ENCODE measurements at regions not wholly inside any gene's neighbourhood (a gene's known extent, or its start where the extent isn't known, plus 50 kb on each side); places are given as distances from the start of the nearest gene placed in this dataset.

- Histone ChIP-seq H2AFZ (ENCODE audit: control insufficient read depth, low read length) (no peak overlapping the region), H3K36me3 (ENCODE audit: control insufficient read depth in 2 of 2, extremely low read depth in 1 of 2, insufficient read depth in 2 of 2, low read length in 2 of 2) (no peaks in the 10 kb centered on the region), H3K9me3 (ENCODE audit: control insufficient read depth, low read depth, low read length) (no peaks in the 10 kb centered on the region), H3K9ac (ENCODE audit: control insufficient read depth, extremely low read depth, insufficient read depth, low read length) (no peak overlapping the region), H4K20me1 (ENCODE audit: control insufficient read depth, extremely low read depth, insufficient read depth, low read length) (no peaks in the 10 kb centered on the region), H3K27me3 (ENCODE audit: control insufficient read depth, extremely low read depth, insufficient read depth, low read length) (no peaks in the 10 kb centered on the region), H3K4me2 (ENCODE audit: control insufficient read depth, extremely low read depth, insufficient read depth, low read depth, low read length) (no peak overlapping the region), H3K9me1 (ENCODE audit: control insufficient read depth, extremely low read depth, insufficient read depth, low read length) (no peaks in the 10 kb centered on the region), H3K79me2 (ENCODE audit: control insufficient read depth, insufficient read depth, low read length) (no peaks in the 10 kb centered on the region), H3K27ac (ENCODE audit: control insufficient read depth, insufficient read depth, low read length) (no peak overlapping the region), H3K4me3 (ENCODE audit: control insufficient read depth in 2 of 3, extremely low read depth in 1 of 3, insufficient read depth in 2 of 3, low read depth in 1 of 3, low read length in 3 of 3) (no peak overlapping the region), H3K4me1 (ENCODE audit: control insufficient read depth, extremely low read depth, insufficient read depth, low read length) (no peaks in the 10 kb centered on the region)
- dilution Hi-C loops (cut with MboI; ENCODE audit: extremely low pct_ligation_motif_present, low sequenced_read_pairs), result no loop called here
- TF ChIP-seq CTCF (optimal IDR thresholded peaks at IDR 0.05 in 1 of 3, IDR thresholded peaks at IDR 0.05 in 1 of 3, conservative IDR thresholded peaks at IDR 0.05 in 1 of 3; ENCODE audit: extremely low read depth in 1 of 3, insufficient read depth in 2 of 3, low read length in 3 of 3), result no peak
- TF ChIP-seq EZH2 (IDR thresholded peaks at IDR 0.05; ENCODE audit: low read length), result no peak
- DNase-seq (ENCODE audit: low read depth, low spot score), result no peak
- no peak for FAIRE-seq
Observed at GRCh38 chr10:57806675-57807074, 461.0 kb downstream of the IPMK start.

- Histone ChIP-seq H3K27ac (ENCODE audit: control insufficient read depth, insufficient read depth, low read length) (peak overlapping the region; percentile 50), H2AFZ (ENCODE audit: control insufficient read depth, low read length) (peak overlapping the region; percentile 3), H4K20me1 (ENCODE audit: control insufficient read depth, extremely low read depth, insufficient read depth, low read length) (no peaks in the 10 kb centered on the region), H3K9me1 (ENCODE audit: control insufficient read depth, extremely low read depth, insufficient read depth, low read length) (no peaks in the 10 kb centered on the region), H3K36me3 (ENCODE audit: control insufficient read depth in 2 of 2, extremely low read depth in 1 of 2, insufficient read depth in 2 of 2, low read length in 2 of 2) (no peaks in the 10 kb centered on the region), H3K9me3 (ENCODE audit: control insufficient read depth, low read depth, low read length) (no peaks in the 10 kb centered on the region), H3K4me2 (ENCODE audit: control insufficient read depth, extremely low read depth, insufficient read depth, low read depth, low read length) (peak overlapping the region; percentile 33), H3K4me1 (ENCODE audit: control insufficient read depth, extremely low read depth, insufficient read depth, low read length) (peaks cover 6% of the 10 kb centered on the region), H3K9ac (ENCODE audit: control insufficient read depth, extremely low read depth, insufficient read depth, low read length) (no peak overlapping the region), H3K4me3 (ENCODE audit: control insufficient read depth in 2 of 3, extremely low read depth in 1 of 3, insufficient read depth in 2 of 3, low read depth in 1 of 3, low read length in 3 of 3) (no peak overlapping the region), H3K27me3 (ENCODE audit: control insufficient read depth, extremely low read depth, insufficient read depth, low read length) (no peaks in the 10 kb centered on the region), H3K79me2 (ENCODE audit: control insufficient read depth, insufficient read depth, low read length) (no peaks in the 10 kb centered on the region)
- DNase-seq (ENCODE audit: low read depth, low spot score) (no peak), FAIRE-seq (no peak)
- TF ChIP-seq CTCF (optimal IDR thresholded peaks at IDR 0.05 in 1 of 3, IDR thresholded peaks at IDR 0.05 in 1 of 3, conservative IDR thresholded peaks at IDR 0.05 in 1 of 3; ENCODE audit: extremely low read depth in 1 of 3, insufficient read depth in 2 of 3, low read length in 3 of 3), result no peak
- TF ChIP-seq EZH2 (IDR thresholded peaks at IDR 0.05; ENCODE audit: low read length), result no peak
- dilution Hi-C loops (cut with MboI; ENCODE audit: extremely low pct_ligation_motif_present, low sequenced_read_pairs), result no loop called here
Observed at GRCh38 chr10:57799625-57800024, 468.1 kb downstream of the IPMK start.

Measured in keratinocyte (primary cell).